A204.1 (cell line): ENCODE measurements at regions not wholly inside any gene's neighbourhood (a gene's known extent, or its start where the extent isn't known, plus 50 kb on each side); places are given as distances from the start of the nearest gene placed in this dataset.

Source experiments
- FAIRE-seq: peaks from 2 replicates; lab custom pipeline; 2012; peaks lifted over from hg19 to GRCh38; lab: Jason Lieb, UNC

DNA sequence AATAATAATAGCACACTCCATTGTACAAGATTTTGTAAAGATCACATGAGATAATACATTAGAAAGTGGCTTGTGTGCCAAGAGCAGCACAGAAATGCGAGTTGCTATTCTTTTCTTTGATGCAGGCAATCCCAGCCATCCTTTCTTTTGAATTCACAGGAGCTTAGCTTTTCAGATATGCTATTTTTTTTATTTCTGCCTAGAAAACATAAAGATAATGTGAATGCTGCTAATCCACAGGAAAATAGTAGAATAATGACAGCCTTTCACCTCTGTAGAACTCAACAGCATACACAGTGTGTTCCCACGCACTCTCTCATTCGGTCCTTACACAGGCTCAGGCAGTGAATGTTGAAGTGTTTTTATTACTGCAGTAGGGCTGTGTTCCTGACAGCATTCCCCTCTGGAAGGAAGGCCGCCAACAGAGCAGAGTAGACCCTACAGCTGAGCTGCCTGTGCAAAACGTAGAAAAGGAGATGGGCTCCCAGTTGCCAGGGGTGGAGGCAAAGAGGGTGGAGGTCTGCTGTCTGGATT lies 138.8 kb upstream of the TAPT1 start:
- no peak for FAIRE-seq

DNA sequence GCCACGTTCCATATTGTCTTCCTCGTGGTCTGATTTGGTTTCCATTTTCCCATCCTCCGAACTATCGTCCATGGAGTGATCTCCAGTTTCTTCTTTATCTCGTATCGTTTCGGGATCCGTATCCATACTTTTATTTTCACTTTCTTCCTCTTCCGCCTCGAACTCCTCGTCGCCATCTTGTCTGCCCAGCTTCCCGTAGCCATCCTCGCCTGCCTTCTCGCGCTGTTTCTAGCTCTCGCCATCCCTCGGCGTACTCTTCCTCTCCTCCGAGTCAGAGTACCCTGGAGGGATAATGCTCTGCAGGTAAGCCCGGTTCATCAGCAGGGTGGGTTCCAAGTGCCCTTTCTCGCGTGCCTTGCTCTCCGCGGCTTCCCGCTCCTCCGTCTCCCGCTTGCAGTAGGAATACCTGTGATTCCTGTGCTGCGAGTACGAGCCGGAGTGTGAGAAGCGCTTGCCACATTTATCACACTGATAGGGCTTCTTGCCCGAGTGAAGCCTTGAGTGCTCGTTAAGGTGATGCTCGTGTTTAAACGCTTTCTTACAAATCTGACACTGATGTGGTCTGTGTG lies 134.5 kb upstream of the TAPT1 start:
- no peak for FAIRE-seq

DNA sequence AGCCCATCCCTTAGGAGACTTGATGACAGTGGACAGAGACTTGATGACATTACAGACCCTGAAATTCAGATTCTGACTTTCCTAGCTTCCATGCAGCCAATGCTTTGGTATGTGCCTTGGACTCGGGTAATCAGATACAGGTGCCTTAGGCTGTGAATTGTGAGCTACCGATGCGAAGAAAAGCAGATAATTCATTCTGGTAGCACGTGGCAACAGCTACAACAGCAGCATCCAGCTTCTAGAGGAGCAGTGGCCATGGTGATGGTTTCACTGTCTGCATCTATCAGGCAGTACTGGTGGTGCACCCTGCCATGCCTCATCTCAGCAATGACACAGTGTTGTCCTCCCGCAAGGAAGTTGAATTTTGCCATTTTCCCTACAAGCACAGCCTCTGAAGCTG lies 126.9 kb upstream of the TAPT1 start:
- FAIRE-seq, result no peak

DNA sequence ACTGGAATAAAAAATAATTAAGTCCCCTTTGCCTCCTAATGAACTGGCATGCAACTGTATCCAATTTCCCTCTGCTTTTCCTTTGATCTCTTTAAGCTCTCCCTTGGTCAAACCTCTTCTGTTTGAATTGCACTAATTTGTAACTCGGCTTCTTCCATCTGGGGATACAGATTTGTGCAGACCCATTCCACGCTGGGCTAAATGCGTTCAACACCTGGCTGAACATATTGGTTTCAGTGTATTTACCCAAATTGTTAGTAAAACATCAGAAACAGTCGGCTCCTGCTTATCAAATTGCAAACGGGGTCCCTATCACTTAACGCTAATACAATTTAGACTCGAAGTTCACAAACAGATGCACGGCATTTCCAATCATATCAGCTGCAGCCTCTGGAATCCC lies 124.9 kb upstream of the TAPT1 start:
- no peak for FAIRE-seq

DNA sequence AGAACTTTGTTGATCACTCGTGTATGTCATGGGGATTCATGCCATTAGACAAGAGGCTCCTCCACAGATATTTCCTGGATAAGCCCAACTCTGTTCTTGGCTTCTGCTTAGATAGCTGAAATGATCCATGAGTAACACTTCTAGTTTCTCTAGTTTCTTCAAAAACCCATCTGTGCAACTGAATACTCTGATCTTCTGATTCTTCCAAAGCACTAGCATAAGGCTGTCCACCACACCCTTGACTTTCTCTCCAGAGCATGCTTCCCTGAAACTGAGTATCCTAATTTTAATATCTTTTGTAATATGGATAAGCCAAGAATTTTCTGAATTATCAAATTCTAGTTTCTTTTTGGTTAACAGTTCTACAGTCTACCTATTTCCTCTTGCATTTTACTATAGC lies 118.6 kb upstream of the TAPT1 start:
- FAIRE-seq, result no peak

DNA sequence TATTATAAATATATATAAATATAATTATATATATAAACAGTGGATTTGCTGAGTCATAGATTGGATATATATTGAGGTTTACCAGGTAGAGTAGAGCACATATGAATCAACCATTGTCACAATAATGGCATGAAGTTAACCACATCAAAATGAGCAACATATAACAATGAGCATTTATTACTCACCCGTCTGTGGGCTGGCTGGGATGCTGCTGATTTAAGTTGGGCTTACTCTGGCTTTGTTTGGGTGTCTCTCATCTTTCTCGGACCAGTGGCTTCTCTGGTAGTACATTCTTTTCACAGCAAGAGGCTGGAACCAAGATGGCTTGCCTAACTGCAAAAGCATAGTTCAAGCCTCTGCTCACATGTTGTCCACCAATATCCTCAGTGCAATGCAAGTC lies 111.7 kb upstream of the TAPT1 start:
- FAIRE-seq, result no peak

DNA sequence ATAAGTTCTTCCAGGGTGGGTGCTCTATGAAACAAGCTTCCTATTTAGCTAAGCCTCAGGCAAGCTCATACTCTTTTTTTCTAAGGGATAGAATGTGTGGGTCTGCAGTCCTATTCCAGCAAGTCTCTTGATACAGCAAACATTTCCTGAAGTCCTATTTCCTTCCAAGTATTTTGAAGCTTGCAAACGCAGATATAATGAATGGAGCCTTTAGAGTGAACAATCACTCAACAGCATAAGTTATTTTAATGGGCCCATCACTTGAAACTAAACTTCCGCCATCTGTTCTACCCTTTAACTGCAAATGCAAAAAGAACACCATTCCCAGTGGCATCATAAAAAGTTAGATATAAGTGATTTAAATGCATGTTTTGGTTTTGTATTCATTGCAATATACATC lies 108.3 kb upstream of the TAPT1 start:
- FAIRE-seq, result no peak

DNA sequence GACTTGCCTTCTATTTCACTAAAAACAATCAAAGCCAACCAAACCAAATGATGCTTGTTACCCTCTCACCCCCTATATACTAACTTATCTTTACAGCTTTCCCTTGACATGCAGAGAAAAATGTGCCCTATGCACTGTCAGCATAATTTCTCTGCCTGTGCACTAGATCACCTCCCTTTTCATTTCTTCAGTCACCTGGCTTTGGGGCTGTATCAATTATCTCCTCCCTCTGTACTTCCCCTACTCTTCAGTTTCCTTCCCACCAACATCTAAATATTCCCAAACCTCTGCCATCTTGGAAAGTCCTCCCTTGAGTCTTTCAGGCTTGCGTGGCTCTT lies 103.5 kb upstream of the TAPT1 start:
- FAIRE-seq, result no peak

DNA sequence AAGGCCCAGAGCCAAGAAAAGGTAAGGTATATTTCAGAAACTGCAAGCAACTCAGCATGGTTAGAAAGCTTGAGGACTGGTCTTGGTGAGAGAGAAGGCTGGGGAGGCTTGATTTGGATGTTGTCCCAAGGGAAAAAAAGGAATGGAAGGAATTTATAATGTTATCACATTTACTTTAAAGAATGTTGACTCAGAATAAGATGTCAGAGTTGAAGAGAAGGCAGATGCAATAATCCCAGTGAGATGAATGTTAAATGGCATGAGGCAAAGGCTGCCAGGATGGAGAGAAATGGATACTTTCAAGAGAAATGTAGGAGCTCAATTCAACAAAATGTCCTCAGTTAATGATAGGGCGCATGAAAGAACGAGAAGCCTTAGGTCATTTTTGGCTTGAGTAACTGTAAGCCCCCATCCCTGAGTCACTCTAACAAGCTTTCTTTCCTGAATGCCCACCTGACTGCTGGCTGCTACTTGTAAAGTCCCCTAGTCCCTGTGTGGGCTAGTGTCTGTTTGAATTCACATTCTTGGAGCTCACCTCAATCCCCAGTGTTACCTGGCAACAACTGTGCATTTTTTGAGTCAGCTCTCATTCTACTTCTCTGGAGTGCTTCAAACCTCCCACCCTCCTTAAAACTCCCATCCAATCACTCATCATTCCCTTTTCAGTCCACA lies 103.0 kb upstream of the TAPT1 start:
- FAIRE-seq, result no peak

DNA sequence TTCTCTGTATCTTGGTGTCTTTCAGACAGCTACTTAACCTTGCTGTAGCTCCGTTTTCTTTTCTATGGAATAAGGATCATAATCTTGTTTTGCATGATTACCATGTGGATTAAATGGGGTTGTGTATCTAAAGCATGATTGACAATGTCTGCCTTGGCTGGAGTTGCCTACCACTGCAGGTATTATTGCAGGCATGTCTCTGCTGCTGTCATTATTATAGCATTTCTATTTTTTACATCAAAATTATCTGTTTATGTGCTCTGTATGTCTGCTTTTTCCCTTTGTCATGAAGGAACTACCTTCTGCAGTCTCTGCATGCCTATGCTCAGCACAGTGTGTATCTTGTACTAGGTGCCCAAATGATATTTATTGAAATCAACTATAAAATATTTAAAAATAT lies 95.9 kb upstream of the TAPT1 start:
- no peak for FAIRE-seq

DNA sequence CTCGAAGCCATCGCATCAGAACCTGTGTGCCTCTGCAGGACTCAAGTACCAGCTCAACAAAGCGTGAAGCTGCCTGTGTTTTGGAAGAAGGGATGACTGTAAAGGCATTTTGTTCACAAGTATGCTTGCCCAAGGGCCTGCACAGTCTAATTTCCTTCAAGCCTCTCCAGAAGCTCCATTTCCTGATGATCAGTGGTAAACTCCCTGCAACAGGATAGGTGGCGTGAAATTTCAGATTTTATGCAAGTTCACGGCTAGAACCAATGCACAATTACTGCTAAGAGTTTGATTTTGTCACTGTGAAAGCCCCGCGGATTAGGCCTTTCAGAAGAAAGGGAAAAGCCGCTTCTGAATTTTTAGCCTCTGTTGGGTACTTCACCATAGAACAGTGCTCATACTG lies 89.2 kb upstream of the TAPT1 start:
- FAIRE-seq, result no peak

DNA sequence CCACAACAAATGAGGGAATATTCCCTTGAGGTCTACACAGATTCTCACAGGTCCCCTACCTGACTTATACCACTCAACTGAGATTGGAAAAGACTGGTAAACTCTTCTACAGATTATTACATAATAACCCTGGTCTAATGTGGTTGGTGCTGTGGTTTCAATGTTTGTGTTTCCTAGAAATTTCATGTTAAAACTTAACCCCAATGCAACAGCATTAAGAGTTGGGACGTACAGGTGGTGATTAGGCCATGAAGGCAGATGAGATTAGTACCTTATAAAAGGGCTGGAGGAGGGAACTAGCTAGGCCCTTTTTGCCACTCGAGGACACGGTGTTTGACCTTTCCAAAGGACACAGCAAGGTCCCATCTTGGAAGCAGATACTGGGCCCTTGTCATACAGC lies 84.3 kb upstream of the TAPT1 start:
- no peak for FAIRE-seq

DNA sequence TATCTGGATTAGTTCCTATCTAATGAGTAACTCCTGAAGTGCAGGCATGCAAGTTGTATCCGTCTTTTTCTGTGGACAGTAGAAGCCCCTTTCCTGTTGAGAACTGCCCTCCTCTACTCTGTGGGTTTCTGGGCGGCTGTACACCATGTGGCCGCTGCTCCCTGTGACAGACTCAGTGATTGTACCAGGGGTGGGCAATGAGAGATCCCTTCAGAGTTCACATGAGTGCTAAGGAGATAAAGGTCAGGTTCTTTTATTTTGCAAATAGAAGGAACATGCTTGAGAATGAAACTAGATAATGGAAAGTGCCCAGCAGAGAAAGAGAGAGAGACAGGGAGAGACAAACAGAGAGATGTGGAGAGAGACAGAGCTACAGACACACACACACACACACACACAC lies 76.4 kb upstream of the TAPT1 start:
- FAIRE-seq, result no peak

DNA sequence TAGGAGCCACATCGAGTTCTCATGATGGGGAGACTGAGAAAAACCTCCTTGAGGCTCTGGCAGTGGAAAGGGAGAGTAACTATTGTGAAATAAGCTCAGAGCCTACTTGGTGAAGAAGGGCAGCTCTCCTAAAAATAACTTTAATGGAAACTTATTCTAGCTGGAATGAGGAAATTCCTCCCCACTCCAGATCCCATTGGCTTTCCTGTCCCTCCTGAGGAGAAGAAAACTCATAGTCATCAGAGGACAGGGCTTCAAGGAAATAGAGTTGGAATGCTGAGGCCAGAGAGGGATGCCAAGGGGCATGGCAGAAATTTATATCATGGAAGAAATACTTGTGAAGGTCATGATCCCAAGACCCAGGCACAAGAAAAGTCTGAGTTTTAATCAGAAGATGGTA lies 70.7 kb upstream of the TAPT1 start:
- no peak for FAIRE-seq

DNA sequence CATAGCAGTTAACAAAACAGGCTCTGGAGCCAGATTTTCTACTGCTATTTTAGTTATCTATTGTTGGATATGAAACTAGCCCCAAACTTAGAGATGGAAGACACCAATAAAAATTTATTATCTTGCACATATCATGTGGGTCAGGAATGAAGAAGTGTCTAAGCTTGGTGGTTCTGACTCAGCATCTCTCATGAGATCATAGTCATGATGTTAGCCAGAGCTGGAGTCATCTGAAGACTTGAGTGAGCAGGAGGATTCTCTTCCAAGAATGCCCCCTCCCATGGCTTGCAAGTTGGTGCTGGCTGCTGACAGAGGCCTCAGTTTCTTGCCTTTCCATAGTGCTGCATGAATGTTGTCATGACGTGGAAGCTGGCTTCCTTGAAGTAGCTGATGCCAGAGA lies 68.2 kb upstream of the TAPT1 start:
- FAIRE-seq, result no peak

DNA sequence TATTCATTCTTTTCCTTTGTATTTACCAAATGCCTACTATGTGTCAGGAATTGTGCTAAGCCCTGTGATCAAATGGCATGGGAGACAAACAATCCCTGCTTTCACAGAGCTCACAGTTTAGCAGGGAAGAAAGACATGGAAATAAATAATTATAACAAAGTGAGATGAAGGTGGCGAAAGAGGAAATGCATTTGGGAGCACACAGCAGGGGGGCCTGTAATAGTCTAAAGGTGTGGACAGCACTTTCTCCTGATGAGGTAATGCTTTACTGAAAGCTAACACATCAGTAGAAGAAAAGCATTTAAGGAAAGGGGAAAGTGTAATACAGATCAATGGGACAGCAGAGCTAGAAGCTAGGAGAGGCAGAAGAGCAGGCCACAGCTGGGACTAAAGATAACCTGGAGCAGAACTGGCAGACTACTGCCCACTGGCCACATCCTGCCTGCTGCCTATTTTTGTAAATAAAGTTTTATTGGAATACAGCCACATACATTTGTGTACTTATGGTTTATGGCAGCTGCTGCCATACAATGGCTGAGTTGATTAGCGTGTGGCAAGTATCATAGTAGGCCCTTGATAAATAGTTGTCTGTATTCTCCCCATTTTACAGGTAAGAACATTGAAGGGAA lies 67.1 kb upstream of the TAPT1 start:
- no peak for FAIRE-seq

DNA sequence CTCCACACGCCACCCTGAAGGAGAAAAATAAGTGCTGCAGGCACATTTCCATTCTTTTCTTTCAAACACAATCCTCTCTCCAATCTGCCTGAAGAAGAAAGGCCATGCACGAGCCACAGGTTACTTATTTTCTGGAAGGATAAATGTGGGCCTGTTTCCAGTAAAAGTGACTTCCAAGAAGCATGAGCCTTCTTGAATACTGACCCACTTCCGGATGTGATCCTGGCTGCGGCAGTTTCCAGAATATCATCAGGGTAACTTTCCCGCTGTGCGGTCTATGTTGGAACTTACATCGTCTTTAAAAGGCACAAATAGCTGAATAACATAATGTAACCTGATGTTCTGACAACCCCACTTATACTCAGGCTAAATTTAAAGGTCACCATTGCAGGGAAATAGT lies 66.3 kb upstream of the TAPT1 start:
- no peak for FAIRE-seq

DNA sequence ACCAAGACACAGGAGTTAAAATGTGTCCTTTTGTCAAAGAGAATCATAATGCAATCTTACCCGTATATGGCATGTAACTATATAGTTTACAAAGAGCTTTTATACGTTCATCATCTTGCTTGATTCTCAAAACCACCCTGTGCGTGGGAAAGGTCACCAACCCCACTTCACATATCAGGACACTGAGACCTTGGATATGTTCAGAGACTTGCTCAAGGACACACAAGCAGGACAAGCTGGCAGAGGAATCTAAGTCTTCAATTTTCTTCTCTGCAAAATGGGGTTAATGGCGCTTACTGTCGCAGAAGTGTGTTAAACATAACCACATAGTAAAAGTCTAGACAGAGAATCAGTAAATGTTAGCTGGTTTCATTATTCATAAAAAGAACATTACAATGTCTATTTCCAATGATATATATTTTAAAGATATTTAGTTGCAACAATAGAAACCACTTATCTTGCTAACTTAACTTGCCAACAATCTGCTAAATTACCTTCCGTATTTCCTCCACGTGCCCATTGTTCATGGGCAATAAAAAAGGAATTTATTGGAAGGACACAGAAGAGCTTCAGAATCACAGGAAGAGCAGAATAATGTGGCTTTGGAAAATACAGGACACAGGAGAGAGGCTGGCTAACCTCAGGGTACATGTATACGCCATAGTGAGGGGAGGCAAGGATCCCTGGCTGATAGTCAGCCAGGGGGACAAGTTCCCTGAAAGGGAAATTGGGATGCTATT lies 64.6 kb upstream of the TAPT1 start:
- no peak for FAIRE-seq

DNA sequence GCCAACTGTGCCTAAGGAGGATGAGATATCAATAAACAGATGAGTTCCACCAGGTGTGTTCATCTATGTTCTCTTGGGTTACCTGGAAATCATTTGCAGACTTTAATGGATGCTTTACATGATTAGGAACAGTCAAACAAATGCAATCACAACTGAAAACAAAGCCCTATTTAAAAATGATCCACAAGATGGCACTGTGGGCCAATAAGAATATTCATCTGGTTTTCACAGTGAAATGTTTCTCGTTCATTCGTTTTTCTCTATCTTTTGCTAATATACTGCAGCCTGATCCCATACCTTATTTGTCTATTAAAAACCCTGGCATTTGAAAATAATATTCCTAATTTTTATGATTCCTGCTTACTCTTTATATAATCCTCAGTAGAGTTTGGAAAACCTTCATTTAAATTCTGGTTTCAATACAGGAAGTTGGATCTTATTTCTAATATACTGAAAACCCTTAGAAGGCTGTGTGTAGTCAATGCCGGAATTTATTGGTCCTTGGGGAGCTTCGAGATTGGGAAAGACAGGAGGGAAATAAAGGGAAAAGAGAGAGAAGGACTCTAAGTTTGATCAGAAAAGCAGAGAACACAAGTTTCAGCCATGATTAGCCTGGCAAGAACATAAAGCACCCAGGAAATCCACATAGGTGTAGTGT lies 63.8 kb upstream of the TAPT1 start:
- peak; percentile 91 for FAIRE-seq

DNA sequence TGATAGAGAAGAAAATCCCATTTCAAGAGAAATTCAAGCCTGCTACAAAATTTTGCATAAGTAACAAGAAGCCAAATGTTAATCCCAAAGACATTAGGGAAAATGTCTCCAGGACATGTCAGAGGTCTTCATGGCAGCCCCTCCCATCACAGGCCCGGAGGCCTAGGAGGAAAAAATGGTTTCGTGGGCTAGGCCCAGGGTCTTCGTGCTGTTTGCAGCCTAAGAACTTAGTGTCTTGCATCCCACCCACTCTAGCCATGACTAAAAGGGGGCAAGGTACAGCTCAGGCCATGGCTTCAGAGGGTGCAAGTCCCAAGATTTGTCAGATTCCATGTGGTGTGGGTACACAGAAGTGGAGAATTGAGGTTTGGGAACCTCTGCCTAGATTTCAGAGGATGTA lies 57.8 kb upstream of the TAPT1 start:
- no peak for FAIRE-seq

DNA sequence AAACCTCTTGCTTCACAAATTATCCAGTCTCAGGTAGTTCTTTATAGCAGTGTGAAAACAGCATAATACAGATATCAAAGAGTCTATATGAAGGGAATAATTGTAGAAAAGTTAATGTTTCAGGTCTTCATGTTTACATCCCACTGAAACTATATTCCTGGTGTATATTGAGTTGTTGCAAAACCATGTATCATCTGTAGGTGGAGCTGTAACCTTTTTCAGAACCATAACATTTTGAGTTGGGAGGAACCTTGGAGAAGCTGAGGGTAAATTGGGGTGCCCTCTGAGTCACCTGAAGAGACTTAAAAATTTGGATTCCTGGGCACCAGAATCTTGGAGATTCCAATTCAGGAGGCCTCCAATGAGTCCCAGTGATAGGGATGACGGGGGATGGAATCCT lies 51.9 kb upstream of the TAPT1 start:
- no peak for FAIRE-seq
